ENCODE measurements at regions not wholly inside any gene's neighbourhood (a gene's known extent, or its start where the extent isn't known, plus 50 kb on each side); places are given as distances from the start of the nearest gene placed in this dataset.

GRCh38 chr22:44630826-44631225 lies 71.2 kb upstream of the PRR5 start:
- no peaks in the 10 kb centered on the region for H4K20me1 ChIP-seq (replicated peaks; ENCODE audit: control insufficient read depth, extremely low read depth, insufficient read depth, low read length)
- no TSS peak for BruUV-seq (replicated peaks)
- intact Hi-C loops (cut with micrococcal nuclease): no loop called here
- H3K4me3 ChIP-seq (replicated peaks in 1 of 3; ENCODE audit: insufficient read depth in 1 of 3, low read depth in 1 of 3, low read length in 3 of 3): no peak overlapping the region
- H2AFZ ChIP-seq (ENCODE audit: low read depth, low read length): no peak overlapping the region
- ChIA-PET CTCF (interaction anchor here (1.5 to 1.6 kb wide), 2 partner anchors 54 to 549 kb away, joined by 4 to 5 read pairs; no protein-coding TSS in a partner anchor), POLR2A (no interaction called here)
- H3K4me1 ChIP-seq (ENCODE audit: control insufficient read depth, extremely low read depth, insufficient read depth, low read length): no peaks in the 10 kb centered on the region
- no peak for FAIRE-seq
- no peak overlapping the region for H3K27ac ChIP-seq (ENCODE audit: insufficient read depth, low read depth, low read length)
- no peaks in the 10 kb centered on the region for H3K27me3 ChIP-seq (ENCODE audit: control insufficient read depth in 2 of 2, insufficient read depth in 2 of 2, low read length in 2 of 2)
- TF ChIP-seq, protein P1, sequence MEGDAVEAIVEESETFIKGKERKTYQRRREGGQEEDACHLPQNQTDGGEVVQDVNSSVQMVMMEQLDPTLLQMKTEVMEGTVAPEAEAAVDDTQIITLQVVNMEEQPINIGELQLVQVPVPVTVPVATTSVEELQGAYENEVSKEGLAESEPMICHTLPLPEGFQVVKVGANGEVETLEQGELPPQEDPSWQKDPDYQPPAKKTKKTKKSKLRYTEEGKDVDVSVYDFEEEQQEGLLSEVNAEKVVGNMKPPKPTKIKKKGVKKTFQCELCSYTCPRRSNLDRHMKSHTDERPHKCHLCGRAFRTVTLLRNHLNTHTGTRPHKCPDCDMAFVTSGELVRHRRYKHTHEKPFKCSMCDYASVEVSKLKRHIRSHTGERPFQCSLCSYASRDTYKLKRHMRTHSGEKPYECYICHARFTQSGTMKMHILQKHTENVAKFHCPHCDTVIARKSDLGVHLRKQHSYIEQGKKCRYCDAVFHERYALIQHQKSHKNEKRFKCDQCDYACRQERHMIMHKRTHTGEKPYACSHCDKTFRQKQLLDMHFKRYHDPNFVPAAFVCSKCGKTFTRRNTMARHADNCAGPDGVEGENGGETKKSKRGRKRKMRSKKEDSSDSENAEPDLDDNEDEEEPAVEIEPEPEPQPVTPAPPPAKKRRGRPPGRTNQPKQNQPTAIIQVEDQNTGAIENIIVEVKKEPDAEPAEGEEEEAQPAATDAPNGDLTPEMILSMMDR (IDR thresholded peaks at IDR 0.05; ENCODE audit: extremely low read depth in 1 of 2, insufficient read depth in 1 of 2, low read depth in 1 of 2, low read length in 2 of 2): no peak
- TF ChIP-seq MAX (IDR thresholded peaks at IDR 0.05; ENCODE audit: insufficient read depth, insufficient read length): no peak
- TF ChIP-seq MYC (IDR thresholded peaks at IDR 0.05; ENCODE audit: low read depth, low read length): no peak
- no peak for TF ChIP-seq FOS (IDR thresholded peaks at IDR 0.05; ENCODE audit: borderline replicate concordance, insufficient read depth, low read length)
- TF ChIP-seq GATA2 (IDR thresholded peaks at IDR 0.05; ENCODE audit: insufficient read depth, insufficient read length, low read depth, low read length): no peak
- TF ChIP-seq JUN (IDR thresholded peaks at IDR 0.05; ENCODE audit: borderline replicate concordance, insufficient read depth, insufficient read length, low read depth): no peak
- no peak for TF ChIP-seq POLR2AphosphoS5 (IDR thresholded peaks at IDR 0.05; ENCODE audit: insufficient read depth, low read depth, low read length)
- TF ChIP-seq POLR2A (IDR thresholded peaks at IDR 0.05; ENCODE audit: low read depth, low read length): no peak
- no peak for TF ChIP-seq EZH2 (IDR thresholded peaks at IDR 0.05; ENCODE audit: borderline replicate concordance, low read depth, low read length, severe bottlenecking)
- no peaks in the 10 kb centered on the region for H3K36me3 ChIP-seq (ENCODE audit: control insufficient read depth in 2 of 2, extremely low read depth in 1 of 2, insufficient read depth in 2 of 2, low read length in 2 of 2)
- H3K4me2 ChIP-seq (ENCODE audit: insufficient read depth, low read length): no peak overlapping the region
- H3K79me2 ChIP-seq (ENCODE audit: control insufficient read depth, insufficient read depth, low read length): no peaks in the 10 kb centered on the region
- no peaks in the 10 kb centered on the region for H3K9me3 ChIP-seq (replicated peaks; ENCODE audit: control insufficient read depth, insufficient read depth, low read length)
- no peak overlapping the region for H3K9ac ChIP-seq (replicated peaks; ENCODE audit: extremely low read depth, insufficient read depth, low read length)
- no peaks in the 10 kb centered on the region for H3K9me1 ChIP-seq (replicated peaks; ENCODE audit: control insufficient read depth, extremely low read depth, insufficient read depth, low read length)
- DNase-seq (ENCODE audit: low read depth, low spot score): no peak
- dilution Hi-C loops (cut with MboI; ENCODE audit: extremely low pct_ligation_motif_present, low sequenced_read_pairs): no loop called here

Measured in endothelial cell of umbilical vein (primary cell).